Activated CD4-positive, alpha-beta T cell treated with anti-CD3 and anti-CD28 coated beads, Interleukin-2, amount 50 U/mL, for 16 hours (primary cell): ENCODE measurements at regions not wholly inside any gene's neighbourhood (a gene's known extent, or its start where the extent isn't known, plus 50 kb on each side); places are given as distances from the start of the nearest gene placed in this dataset.
A peak's percentile ranks its signal among the peaks of the same experiment; 100 is the strongest.
"Not testable (repeated sequence)": the region's sequence is repeated elsewhere in the genome, so short reads cannot be mapped to it uniquely, and the experiment has no call there.

ENCODE experiments used
- DNase-seq: peaks from one replicate; pipeline ENCODE4 v3.0.0-alpha.2; 2020

GRCh38 chrX:77003956-77004355 lies 443.2 kb upstream of the FGF16 start:
- peak; percentile 76 for DNase-seq

GRCh38 chrX:77009691-77010090 lies 437.5 kb upstream of the FGF16 start:
- DNase-seq: no peak

- DNase-seq: no peak
Observed at GRCh38 chrX:77014377-77015372, 432.5 kb upstream of the FGF16 start.

- DNase-seq: no peak
Observed at GRCh38 chrX:77017093-77017492, 430.1 kb upstream of the FGF16 start.

GRCh38 chrX:77046180-77046810 lies 400.9 kb upstream of the FGF16 start:
- DNase-seq: not testable (repeated sequence)

- no peak for DNase-seq
Observed at GRCh38 chrX:77060572-77060971, 386.6 kb upstream of the FGF16 start.

GRCh38 chrX:77061022-77061421 lies 386.2 kb upstream of the FGF16 start:
- DNase-seq: no peak

GRCh38 chrX:77061545-77061944 lies 385.6 kb upstream of the FGF16 start:
- DNase-seq: no peak

- DNase-seq: no peak
Observed at GRCh38 chrX:77065896-77066295, 381.3 kb upstream of the FGF16 start.

GRCh38 chrX:77070202-77070918 lies 376.8 kb upstream of the FGF16 start:
- no peak for DNase-seq

- no peak for DNase-seq
Observed at GRCh38 chrX:77076896-77077295, 370.3 kb upstream of the FGF16 start.

GRCh38 chrX:77081237-77081636 lies 366.0 kb upstream of the FGF16 start:
- DNase-seq: not testable (repeated sequence)

GRCh38 chrX:77085372-77085771 lies 361.8 kb upstream of the FGF16 start:
- DNase-seq: no peak

- no peak for DNase-seq
Observed at GRCh38 chrX:77087529-77088169, 359.5 kb upstream of the FGF16 start.

- DNase-seq: no peak
Observed at GRCh38 chrX:77088233-77088632, 359.0 kb upstream of the FGF16 start.

GRCh38 chrX:77114501-77114900 lies 332.7 kb upstream of the FGF16 start:
- no peak for DNase-seq

GRCh38 chrX:77118686-77119085 lies 328.5 kb upstream of the FGF16 start:
- no peak for DNase-seq

- DNase-seq: no peak
Observed at GRCh38 chrX:77119706-77120105, 327.5 kb upstream of the FGF16 start.

- DNase-seq: not testable (repeated sequence)
Observed at GRCh38 chrX:77123917-77124316, 323.3 kb upstream of the FGF16 start.

GRCh38 chrX:77127571-77127970 lies 319.6 kb upstream of the FGF16 start:
- not testable (repeated sequence) for DNase-seq

- no peak for DNase-seq
Observed at GRCh38 chrX:77143907-77144306, 303.3 kb upstream of the FGF16 start.

- peak; percentile 20 for DNase-seq
Observed at GRCh38 chrX:77160301-77160700, 286.9 kb upstream of the FGF16 start.

- DNase-seq: no peak
Observed at GRCh38 chrX:77162777-77163176, 284.4 kb upstream of the FGF16 start.
